Fibroblast of skin of scalp (primary cell): ENCODE measurements at regions not wholly inside any gene's neighbourhood (a gene's known extent, or its start where the extent isn't known, plus 50 kb on each side); places are given as distances from the start of the nearest gene placed in this dataset.
"Not testable (repeated sequence)": the region's sequence is repeated elsewhere in the genome, so short reads cannot be mapped to it uniquely, and the experiment has no call there.

Experiments
- DNase-seq: peaks from one replicate; pipeline ENCODE4 v3.0.0-alpha.2; 2013

- no peak for DNase-seq
These were observed 453.0 kb upstream of the MIS18BP1 start for GRCh38 chr14:45705940-45706534.

GRCh38 chr14:45699471-45699870 is 446.5 kb upstream of the MIS18BP1 start:
- no peak for DNase-seq

- DNase-seq: no peak
These were observed 445.6 kb upstream of the MIS18BP1 start for GRCh38 chr14:45698462-45699134.

GRCh38 chr14:45686771-45687170 is 433.8 kb upstream of the MIS18BP1 start:
- DNase-seq: peak; percentile 31

- no peak for DNase-seq
These were observed 427.5 kb upstream of the MIS18BP1 start for GRCh38 chr14:45680531-45680930.

- DNase-seq: peak; percentile 93
These were observed 426.9 kb upstream of the MIS18BP1 start for GRCh38 chr14:45679853-45680252.

GRCh38 chr14:45678163-45678562 is 425.2 kb upstream of the MIS18BP1 start:
- no peak for DNase-seq

GRCh38 chr14:45673420-45673819 is 420.4 kb upstream of the MIS18BP1 start:
- DNase-seq: no peak

GRCh38 chr14:45664668-45665356 is 411.8 kb upstream of the MIS18BP1 start:
- no peak for DNase-seq

GRCh38 chr14:45658917-45659299 is 405.9 kb upstream of the MIS18BP1 start:
- no peak for DNase-seq

- no peak for DNase-seq
These were observed 405.4 kb upstream of the MIS18BP1 start for GRCh38 chr14:45658226-45658916.

GRCh38 chr14:45651890-45652289 is 398.9 kb upstream of the MIS18BP1 start:
- peak; percentile 68 for DNase-seq

- DNase-seq: no peak
These were observed 397.8 kb upstream of the MIS18BP1 start for GRCh38 chr14:45650754-45651153.

GRCh38 chr14:45649051-45649450 is 396.0 kb upstream of the MIS18BP1 start:
- DNase-seq: no peak

- DNase-seq: no peak
These were observed 388.5 kb upstream of the MIS18BP1 start for GRCh38 chr14:45641541-45641940.

- not testable (repeated sequence) for DNase-seq
These were observed 381.8 kb upstream of the MIS18BP1 start for GRCh38 chr14:45634651-45635441.

- no peak for DNase-seq
These were observed 380.4 kb upstream of the MIS18BP1 start for GRCh38 chr14:45633220-45633984.

- DNase-seq: no peak
These were observed 368.7 kb upstream of the MIS18BP1 start for GRCh38 chr14:45621731-45622130.

- DNase-seq: no peak
These were observed 366.8 kb upstream of the MIS18BP1 start for GRCh38 chr14:45619831-45620230.

GRCh38 chr14:45610318-45610717 is 357.3 kb upstream of the MIS18BP1 start:
- DNase-seq: peak; percentile 27

GRCh38 chr14:45587142-45587541 is 334.1 kb upstream of the MIS18BP1 start:
- DNase-seq: no peak

GRCh38 chr14:45559626-45560025 is 306.6 kb upstream of the MIS18BP1 start:
- DNase-seq: no peak
